ENCODE measurements at regions not wholly inside any gene's neighbourhood (a gene's known extent, or its start where the extent isn't known, plus 50 kb on each side); places are given as distances from the start of the nearest gene placed in this dataset.
A peak's percentile ranks its signal among the peaks of the same experiment; 100 is the strongest.

DNA sequence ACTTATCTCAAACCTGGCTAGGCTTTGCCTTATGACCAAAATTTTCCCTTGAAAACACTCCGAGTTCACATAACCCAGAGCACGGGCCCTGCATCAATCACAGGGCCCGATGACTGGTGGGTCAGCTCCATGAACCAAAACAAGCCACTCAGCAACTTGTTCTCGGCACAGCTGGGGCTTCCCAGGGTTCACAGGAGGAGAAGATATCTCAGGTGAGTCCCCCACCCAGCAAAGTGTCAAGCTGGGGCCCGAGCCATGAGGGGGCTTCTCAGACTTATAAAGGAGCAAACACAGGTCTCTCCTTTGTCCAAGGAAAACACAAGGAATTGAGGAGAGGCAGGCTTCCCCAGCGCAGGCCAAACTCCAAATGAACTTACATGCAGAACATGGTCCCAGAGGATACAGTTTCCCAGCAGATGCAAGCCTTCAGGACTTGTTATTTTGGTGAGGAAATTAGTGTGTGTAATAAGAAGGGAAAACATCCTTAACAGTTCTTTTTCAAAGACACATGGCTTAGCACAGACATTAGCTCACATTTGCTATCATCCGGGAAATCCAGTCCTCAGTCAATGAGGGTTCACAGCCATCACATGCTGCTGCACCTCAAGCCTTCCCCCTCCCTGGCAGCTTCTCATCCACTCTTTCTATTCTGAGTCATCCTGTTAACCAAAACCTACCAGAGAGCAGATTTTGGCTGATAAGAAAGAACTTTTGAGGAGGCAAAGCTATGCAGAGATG lies 98.1 kb upstream of the NFIA start:
- peak; percentile 39 for DNase-seq

DNA sequence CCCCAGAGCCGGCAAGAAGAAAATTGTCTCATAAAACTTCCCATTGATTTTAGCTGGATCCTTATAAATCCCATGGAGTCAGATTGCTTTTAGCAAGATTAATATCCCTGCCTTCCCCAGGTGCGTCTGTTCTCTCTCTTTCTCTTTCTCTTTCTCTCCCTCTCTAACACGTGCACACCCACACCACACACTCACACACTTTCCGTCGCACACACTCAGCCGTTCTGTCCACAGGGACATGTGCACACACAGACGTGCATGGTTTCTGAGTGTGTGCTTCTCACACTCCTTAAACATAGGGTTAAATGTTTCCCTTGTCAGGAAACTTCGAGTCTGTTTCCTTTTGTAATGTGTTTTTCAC lies 98.7 kb upstream of the NFIA start:
- no peak for DNase-seq

DNA sequence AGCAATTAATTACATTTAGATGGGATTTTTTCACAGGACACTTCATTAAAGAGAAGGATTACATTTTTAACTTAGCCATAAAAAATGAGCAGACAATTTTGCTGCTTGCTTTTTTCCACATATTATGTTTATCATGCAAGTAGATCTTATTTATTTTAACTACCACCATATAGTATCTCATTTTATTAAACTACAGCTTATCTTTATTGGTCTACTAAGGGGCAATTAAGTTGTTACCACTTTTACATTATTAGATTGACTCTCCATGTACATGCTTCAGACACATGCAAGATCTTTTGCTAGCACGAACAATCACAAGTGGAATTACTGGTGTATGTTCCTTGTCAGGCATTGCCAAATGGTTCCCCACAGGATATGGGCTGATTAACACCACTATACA lies 99.8 kb upstream of the NFIA start:
- DNase-seq, result no peak

DNA sequence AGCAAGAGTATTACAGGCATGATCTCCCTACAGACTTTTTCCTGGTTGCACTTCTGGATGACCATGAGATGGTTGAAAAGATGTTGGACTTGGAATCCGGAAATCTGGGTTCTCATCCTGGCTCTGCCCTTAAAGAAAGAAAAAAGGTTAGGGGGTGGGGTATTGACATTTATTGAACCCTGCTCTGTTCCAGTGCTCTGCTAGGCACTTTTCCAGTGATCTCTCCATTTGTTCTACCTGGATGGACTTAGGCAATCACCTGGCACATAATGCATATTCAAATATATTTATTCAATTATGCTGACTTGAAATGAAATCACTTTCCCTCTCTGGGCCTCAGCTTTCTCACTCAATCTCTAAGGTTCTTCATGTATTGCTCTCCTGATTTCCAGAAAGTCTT lies 101.0 kb upstream of the NFIA start:
- DNase-seq, result no peak

DNA sequence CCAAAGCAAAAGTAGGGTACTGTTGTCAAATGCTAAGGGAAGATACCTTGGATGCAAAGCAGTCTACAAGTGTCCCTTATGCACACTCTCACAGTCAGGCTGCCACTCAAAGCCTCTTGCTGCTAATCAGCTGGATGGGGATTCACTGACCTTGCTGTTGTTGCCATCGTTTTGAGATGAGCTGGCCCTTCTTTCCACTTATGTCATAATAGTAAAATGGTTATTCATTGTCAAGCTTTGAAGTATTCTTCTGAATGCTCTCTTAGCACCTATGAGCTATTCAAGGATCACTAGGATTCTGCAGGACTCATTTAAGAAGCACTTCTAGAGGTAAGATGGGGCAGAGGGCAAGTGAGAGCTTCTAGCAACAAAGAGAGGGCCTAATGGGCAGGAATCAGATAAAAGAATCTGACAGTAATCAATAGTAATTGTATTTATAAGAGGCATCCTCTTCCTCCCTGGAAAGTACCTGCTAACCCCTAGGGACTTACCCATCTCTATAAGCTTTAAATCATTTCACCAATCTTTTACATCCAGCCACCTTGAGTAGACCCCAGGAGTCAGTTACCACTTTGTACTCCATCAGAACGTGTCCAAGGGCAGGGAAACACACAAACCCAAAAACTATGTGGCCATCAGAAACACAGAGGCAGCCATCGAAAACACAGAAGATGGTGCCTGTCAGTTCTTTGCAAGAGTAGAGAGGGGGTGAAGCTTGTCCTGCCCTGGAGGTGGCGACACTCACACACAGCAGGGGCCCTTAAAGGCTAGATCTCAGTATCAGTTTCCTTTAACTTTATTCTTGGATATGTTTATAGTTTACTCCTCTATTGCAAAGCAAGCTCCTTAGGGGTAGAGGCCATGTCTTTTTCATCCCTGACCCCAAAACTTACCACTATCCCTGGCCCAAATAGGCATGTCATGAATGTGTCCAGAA lies 103.7 kb upstream of the NFIA start:
- peak; percentile 43 for DNase-seq

DNA sequence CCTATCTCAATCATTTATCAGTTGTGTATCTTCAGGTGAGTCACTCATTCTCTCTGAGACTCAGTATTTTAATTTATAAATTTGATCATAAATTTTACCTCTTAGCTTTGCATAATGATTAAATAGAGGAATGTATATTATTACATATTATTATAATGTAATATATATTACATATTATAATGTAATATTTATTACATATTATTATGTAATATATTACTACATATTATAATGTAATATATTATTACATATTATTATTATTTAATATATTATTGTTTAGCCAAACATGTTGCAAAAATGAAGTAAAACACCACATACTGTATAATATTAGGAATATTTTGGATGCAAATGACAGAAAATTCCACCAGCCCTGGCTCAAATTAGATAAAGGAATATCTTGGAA lies 104.7 kb upstream of the NFIA start:
- DNase-seq, result no peak

DNA sequence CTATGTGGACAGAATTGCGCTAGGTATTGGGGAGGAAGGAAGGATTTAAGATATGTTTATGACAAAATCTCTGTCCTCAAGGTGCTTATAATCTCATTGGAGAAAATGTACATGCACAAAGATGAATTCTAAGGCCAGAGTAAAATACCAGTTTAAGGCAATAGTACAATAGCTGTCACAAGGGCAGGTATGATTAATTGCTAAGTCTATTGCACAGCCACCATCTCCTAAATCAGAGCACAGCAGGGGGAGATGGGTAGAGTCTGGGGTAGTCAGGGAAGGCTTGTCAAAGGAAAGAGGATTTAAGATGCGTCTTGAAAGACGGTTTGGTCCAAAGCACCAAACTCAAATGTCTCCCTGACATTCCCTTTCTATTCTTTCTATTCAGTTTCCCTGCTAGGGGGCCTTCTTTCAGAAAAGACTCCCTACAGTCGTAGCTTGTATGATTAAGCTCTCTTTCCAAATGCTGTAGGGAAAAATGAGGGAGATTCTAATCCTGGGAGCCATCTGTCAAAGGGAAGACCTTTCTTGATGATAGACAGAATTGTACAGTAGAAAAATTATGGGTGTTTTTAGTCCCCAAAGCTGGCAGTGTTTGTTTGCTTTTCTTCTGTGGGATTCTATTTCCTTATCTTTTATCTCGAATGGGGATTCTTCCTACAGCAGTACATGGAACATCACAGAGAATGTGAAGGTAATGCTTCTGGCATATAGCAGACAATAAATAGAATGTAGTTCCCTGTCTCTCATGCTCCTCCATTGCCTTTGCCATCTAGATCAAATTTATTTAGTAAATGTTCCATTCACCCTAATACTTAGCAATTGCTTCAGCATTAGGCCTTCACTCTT lies 107.6 kb upstream of the NFIA start:
- no peak for DNase-seq

DNA sequence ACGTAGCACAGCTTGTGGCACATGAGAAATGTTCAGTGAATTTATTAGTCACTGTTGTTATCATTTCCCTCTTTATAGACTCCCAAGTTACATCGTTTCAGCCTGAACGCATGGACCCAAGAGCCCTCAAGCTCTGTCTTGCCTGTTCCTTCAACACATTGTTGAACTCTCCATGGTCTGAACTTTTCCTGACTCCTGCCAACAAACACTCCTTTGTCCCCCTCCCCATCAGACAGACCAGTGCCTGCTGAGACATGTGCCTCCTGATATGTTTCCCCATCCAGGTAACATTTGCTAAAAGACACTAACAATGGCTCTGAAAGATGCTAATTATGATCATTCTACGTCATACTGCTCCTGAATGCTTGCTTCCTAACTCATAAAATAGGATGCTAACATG lies 108.7 kb upstream of the NFIA start:
- DNase-seq, result no peak

DNA sequence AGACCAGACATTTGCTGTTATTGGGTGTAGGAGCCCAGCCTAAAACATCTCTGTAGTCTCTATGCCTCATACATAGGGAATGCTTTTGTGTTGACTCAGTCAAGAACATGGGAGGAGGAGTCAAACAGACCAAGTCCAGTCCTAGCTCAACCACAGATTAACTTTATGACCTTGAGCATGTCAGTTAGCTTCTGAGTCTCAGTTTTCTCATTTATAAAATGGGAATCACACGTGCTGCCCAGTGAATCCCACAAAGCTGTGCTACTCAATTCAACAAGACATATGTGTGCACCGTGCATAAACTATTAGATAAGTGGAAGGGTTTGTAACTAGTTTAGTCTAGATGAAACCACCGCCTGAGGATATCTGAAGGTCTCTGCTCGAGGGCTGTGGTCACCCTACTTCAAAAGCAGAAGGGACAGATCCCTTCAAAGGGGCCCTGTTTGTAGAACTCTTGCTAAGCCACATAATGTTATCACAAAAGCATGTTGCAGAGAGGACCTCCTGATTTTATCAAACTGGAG lies 109.5 kb upstream of the NFIA start:
- DNase-seq, result peak; percentile 92

DNA sequence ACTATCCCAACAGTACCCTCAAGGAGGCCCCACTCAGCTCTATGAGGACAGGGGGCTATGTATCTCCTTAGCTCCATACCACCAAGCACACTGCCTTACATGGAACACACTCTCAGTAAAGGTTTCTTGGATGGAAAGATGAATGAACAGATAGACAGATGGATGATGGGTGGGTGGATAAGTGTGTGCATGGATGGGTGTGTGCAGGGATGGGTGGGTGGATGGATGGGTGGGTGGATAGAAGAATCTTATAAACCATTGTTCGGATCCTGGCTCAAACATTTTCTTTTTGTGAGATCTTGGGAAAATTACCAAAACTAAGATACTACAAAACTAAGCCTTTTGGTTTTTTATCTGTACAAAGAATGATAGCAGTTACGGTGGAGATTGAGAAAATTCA lies 111.0 kb upstream of the NFIA start:
- no peak for DNase-seq

DNA sequence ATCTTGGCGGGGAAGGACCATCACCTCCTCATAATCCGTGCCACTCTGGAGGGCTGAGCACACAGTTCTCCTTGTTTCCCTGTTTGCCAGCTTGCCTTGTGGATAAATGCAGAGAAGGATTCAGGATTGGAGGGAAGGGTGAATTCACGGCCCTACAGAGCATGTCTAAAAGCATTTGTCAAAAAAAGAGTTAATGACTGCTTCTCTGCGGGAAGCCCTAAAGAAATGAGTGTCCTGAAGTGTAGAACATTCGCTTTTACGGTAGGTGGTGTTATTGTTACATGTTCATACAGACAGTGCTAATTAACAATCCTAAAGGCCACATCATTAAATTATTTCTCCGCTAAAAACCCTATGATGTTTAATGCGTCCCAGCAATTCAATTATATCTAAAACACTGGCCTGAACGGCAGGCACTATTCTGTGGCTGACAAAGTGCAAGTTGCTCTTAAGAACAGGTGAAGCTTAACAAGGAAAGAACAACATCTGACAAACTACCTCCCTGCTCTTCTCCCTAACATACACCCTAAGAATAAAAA lies 112.3 kb upstream of the NFIA start:
- DNase-seq, result peak; percentile 49

DNA sequence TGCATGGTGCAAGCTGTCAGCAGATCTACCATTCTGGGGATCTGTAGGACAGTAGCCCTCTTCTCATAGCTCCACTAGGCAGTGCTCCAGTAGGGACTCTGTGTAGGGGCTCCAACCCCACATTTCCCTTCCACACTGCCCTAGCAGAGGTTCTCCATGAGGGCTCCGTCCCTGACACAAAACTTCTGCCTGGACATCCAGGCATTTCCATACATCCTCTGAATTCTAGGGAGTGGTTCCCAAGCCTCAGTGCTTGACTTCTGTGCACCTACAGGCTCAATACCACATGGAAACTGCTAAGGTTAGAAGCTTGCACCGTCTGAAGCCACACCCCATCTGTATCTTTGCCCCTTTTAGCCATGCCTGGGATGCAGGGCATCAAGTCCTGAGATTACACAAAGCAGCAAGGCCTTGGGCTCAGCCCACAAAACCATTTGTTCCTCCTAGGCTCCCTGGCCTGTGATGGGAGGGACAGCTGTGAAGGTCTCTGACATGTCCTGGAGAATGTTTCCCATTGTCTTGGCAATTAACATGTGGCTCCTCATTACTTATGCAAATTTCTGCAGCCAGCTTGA lies 117.0 kb upstream of the NFIA start:
- DNase-seq, result no peak

DNA sequence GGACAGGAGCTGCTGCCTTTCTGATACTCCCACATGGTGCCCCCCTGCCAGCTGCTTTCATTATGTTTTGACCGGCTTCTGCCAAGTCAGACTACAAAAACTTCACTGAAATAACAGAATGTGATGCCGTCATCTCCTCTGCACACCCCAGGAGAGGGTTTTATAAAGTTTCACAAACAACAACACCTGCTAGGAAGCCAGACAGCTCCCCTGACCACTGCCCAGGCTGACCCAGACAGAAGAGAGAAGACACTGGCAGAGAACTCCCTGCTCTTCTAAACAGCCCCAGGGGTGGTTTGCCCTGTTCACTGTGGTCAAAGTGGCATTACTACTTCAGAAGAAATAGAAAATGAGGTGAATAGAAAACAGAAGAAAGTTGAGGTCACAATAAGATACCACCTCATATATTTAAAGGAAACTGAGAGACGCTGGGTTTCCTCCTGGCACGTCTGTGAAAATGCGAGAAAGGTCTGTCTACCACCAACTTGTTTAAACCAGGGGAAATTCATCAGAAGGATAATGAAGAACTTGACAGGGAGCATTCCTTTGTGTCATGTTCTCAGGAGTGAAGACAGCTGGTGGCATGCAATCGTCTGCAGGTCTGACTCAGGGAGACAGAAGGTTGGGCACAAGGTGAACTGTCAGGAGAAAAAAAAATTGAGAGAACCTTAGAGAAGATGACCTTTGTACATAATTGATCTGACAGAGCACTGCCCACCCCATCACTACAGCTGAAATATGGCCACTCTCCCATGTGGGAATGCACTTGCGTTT lies 119.0 kb upstream of the NFIA start:
- DNase-seq, result peak; percentile 38

DNA sequence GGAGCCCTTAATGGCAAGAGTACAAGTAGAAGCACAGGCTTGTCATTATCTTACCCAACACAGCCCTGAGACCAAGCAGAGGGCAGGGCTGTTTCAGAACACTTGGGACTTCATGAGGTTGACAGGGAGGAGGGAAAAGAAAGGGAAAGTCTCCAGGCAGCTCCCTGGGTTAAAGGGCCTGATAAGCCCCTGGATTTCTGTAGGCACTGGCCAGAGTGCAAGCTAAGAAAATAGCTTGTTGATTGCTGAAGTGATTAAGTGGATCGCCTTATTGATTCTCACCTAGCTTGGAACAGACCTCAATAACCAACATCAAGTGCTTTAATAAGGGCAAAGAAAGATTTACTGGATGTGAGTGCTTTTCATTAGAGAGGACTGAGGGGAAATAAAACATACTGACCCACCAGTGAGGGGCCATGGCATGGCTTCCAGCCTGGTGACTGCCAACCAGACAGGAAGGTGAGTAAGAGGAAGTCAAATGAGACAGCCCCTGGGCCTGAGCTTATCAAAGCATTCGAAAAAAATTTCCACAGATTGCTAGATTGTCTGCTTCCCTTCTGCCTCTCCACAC lies 121.4 kb upstream of the NFIA start:
- DNase-seq, result peak; percentile 76

DNA sequence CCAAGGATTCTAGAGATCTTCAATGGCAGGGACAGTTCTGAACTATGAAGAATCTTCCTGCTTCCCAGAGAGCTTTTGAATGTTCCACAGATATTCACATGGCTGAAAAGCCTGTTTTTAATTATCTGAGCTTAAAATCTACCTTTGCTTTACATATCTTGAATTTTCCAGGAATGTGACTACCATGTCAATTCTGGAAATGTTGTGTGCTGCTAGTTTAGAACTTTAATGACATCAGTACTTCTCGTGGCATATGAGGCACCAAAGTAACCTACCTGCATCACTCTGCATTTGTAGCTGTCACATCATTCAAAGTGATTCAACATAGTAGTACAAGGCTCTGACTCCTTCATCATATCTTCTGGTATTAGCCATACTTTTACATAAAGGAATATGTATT lies 122.7 kb upstream of the NFIA start:
- DNase-seq, result no peak

DNA sequence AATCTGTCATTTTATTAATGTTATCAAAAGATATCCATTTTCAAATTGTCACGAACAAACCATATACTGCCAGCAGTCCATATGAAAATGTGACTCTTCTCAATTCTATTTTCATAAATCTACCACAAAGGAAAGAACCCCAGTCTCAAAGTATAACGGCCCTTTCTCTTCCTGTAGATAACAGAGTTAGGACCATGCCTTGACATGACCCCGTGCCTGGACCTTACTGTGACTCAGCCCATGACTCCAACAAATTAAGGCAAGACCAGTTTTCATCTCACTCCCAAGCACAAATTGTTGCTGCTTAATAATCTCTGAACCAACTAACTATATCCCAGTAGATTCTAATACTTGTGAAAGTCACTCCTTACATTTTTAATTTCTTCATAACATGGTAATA lies 124.4 kb upstream of the NFIA start:
- no peak for DNase-seq

DNA sequence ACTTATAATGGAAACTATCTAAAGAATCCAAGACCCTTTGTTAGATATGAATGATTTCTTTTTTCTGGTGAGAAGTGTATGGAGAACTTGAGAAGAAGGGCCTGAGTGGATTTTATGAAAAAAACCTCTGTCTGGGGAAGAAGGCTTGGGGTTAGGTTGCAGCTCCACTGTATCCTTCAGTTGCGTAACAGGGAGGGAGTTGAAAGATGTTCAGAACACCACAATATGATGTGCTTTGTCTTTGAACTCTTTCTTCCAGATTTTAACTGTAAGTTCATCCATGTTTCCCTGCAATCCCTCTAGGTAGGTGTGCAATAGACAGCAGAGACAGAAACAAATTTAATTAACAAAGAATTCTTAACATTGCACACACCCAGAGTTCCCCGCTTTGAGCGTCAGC lies 125.8 kb upstream of the NFIA start:
- DNase-seq, result no peak

DNA sequence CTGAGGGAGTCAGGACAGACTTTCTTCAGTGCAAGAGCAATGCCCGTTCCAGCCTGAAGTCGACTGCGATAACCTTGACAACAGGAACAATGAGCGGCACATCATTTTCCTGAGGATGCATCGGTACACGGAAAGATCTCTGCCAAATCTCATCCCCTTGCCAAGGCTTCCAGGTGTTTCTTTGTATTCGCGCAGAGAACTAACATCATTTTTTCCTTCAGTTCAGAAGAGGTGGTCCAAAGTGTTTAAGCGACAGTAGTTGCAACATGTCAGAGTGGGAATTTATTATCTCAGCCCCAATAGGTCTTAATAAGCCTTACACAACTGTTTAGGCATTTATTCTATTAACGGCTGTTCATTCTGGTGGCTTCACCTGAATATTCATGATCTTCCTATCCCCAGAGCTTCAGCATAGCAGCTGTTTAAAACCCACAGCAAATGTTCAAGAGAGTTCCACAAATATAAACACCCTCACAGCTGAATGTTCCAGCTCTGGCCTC lies 129.7 kb upstream of the NFIA start:
- no peak for DNase-seq

DNA sequence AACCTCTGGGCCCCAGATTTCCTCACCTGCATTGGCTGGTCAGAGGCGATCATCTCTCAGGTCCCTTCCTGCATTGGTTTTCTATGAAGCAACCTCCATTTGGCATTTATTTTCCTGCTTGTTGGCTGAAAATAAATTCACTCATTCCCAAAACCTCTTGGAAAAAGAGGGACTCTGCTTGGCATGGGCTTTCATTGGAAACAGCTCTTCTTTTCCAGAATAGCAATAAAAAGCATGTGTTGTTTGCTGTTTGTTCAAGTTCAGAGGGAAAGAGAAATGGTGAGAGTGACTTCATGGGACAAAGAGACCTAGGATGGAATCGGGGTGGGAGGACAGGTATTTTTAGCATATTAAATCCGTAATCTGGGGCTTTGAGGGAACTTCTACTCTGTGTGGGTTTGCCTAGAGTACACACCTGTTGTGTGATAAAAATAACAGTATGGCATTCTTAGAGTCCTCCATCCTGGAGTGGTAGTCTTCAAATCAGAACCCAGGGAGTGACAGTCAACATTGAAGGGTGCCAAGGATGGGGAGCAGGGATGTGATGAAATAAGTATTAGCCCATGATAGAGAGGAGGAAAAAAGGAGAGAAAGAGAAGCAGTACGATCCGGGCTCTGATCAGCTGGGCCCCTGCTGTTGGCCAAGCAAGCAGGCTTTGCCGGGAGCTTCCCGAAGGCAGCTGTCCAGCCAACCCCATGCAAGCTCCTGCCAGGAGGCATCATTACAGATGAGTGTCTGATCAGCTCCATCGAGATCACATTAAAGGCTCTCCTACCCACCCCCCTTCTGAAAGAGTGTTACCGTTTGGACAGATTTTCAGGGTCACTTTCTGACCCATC lies 131.9 kb upstream of the NFIA start:
- no peak for DNase-seq

DNA sequence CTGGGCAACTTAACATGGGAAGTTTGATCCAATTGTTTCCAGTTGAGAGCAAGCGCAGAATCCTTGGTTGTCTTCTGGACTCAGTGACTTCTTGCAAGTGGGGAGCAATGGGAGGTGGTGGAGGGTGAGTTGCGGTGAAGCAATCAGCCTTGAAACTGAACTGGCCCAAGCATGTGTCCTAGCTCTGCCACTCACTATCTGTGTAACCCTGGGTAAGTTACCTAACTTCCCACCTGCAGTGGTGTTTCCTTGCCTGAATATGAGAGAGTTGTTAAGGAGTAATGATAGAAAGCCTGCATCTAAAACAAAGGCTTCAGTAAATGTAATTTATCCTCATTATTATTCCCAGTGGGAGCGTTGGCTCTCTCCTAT lies 132.5 kb upstream of the NFIA start:
- no peak for DNase-seq
